ENCODE measurements at regions not wholly inside any gene's neighbourhood (a gene's known extent, or its start where the extent isn't known, plus 50 kb on each side); places are given as distances from the start of the nearest gene placed in this dataset.
"Not testable (repeated sequence)": the region's sequence is repeated elsewhere in the genome, so short reads cannot be mapped to it uniquely, and the experiment has no call there.

GRCh38 chr2:82062463-82062862, 1757.9 kb upstream of the LRRTM1 start:
- no peak for DNase-seq (ENCODE audit: low read depth)

DNA sequence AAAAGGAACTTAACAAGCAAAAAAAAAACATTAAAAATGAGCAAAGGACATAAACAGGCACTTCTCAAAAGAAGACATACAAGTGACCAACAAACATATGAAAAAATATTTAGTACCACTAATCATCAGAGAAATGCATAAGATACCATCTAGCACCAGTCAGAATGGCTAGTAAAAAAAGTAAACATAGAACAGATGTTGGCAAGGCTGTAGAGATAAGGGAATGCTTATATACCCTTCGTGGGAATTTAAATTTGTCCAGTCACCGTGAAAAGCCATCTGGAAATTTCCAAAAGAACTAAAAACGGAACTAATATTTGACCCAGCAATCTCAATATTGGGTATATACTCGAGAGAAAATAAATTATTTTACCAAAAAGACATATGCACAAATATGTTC, 1751.3 kb upstream of the LRRTM1 start:
- no peak for DNase-seq (ENCODE audit: low read depth)

DNA sequence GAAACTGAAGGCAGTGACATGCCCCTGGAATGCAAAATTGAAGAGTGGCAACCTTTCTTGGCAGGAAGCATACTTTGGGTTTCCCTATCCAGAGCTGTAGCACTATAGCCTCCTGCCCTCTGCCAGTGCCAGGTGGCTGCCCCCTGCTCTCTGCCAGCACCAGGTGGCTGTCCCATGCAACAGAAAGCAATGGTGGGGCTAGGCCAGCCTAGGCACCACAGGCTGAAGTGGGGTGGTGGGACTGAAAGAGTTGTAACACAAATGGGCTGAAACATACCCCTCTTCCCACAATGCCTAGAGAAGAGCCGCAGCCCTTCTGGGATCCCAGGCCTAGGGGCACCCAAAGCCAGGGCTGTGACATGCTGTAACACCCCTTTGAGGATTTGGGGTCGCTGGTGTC, 1739.3 kb upstream of the LRRTM1 start:
- DNase-seq (ENCODE audit: low read depth) = no peak

DNA sequence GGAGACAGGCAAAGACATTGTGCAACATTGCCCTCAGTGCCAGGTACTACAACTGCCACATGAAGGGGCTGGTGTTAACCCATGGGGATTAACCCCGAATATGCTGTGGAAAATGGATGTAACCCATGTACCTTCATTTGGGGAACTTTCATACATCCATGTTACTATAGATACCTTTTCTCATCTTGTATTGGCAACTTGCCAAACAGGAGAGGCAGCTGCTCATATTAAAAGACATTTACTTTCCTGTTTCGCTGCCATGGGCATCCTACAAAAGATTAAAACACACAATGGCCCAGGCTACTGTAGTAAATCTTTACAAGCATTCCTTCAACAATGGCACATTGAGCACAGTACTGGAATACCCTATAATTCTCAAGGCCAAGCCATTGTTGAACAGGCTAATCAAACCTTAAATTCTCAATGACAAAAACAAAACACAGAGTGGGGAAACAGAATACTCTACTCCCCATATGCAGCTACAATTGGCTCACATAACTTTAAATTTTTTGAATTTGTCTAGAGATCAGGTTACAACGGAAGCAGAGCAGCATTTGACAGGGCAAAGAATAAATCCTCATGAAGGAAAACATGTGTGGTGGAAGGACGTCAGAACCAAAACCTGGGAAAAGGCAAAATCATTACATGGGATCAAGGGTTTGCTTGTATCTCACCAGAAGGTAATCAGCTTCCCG, 1723.5 kb upstream of the LRRTM1 start:
- no peak for DNase-seq (ENCODE audit: low read depth)

DNA sequence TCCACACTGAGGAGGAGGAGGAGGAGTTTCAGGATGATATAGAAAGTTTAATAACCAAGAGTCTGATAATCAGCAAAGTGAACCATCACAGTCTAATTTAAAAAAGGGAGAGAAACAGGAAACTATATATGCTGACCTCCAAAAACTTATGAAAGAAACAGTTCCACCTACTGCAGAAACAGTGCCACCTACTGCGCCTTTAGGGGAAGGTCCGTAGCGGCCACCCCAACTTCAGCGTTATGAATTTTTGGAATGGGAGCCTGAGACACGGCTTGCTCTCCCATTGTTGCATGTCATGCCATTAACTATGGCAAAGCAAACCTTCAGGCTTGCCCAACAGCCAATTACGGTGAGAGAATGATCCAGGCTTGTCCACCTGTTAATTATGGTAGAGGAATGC, 1719.2 kb upstream of the LRRTM1 start:
- no peak for DNase-seq (ENCODE audit: low read depth)

DNA sequence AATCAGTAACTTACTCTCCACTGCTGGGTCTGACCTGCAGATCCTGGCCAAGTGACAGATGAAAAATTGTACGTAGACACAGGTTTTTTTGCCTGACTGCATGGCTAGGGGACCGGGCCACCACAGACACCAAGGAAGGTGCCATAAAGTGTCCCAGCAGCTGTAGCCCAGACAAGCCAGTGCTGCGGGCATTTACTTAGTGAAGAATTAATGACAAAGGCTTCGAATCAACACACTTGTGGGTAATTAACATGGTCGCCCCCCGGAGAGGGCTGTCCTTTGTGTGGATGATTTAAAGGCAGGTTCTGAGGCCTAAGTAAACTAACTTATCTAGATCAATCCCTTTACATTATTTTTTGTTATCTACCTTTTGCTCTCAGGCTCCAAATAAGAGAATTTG, 1709.1 kb upstream of the LRRTM1 start:
- DNase-seq (ENCODE audit: low read depth) = no peak

- no peak for DNase-seq (ENCODE audit: low read depth)
Measured at GRCh38 chr2:82007071-82007664, 1702.6 kb upstream of the LRRTM1 start.

GRCh38 chr2:82005889-82006288, 1701.3 kb upstream of the LRRTM1 start:
- DNase-seq (ENCODE audit: low read depth) = not testable (repeated sequence)

DNA sequence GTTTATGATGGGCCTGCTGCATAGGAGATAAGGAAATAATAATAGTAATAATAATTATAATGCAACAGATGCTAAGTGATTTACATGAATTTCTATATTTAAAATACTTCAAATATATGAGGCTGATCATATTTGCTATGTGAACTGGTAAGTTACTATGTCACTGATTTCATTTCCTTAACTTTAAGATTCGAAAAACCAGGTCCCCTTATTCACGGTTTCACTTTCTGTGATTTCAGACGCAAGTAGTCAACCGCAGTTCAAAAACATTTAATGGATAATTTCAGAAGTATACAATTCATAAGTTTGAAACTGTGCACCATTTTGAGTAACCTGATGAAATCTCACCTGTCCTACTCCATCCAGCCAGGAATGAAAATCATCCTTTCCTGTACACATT, 1697.1 kb upstream of the LRRTM1 start:
- DNase-seq (ENCODE audit: low read depth) = no peak

DNA sequence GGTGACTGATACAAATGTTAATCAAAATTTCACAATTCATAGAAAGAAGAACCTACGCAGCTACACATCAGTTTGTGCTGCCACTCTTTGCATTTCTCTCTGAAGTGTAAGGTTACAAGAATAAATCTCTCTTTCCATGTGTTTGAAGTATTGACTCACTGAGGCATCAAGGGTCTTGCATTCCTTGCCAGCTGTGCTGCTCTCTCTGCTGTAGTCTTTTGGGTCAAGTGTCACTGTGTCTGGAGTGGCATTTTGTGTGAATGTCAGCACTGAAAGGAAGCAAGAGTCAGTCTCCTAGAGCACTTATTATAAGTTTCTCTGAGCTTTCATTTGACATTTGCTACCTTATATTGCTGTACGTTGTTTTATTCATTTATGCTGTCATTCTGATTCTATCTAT, 1696.1 kb upstream of the LRRTM1 start:
- DNase-seq (ENCODE audit: low read depth) = no peak

DNA sequence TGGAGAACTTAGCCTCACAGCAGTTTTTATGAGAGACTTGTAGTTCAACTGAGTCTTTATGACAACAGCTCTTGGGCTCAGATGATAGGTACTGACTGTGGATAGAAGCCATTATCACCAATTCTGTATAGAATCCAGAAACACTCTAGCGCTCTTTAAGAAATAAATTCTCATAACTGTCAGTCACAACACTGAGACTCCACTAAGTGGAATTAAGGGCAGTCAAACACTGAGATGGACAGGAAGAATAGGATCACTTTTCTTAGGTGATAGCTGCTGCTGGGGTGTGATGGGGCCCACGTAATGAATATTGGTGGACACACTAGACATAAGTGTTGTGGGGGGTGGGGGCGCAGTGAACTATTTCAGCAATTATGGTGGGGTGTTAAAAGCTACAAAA, 1691.8 kb upstream of the LRRTM1 start:
- no peak for DNase-seq (ENCODE audit: low read depth)

- no peak for DNase-seq (ENCODE audit: low read depth)
Measured at GRCh38 chr2:81991282-81991681, 1686.7 kb upstream of the LRRTM1 start.

DNA sequence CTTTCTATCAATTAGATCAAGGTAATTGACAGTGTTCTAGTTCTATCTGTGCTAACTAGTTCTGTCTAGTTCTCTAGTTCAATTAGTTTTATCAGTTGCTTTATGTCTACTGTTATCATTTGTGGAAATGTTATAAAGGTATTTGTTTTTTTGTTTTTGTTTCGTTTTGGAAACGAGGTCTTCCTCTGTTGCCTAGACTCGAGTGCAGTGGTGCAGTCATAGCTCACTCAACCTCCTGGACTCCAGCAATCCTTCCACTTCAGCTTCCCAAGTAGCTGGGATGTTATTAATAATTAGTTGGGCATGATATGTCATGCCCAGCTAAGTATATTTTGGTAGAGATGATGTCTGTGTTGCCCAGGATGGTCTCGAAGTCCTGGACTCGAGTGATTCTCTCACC, 1682.8 kb upstream of the LRRTM1 start:
- no peak for DNase-seq (ENCODE audit: low read depth)

GRCh38 chr2:81984969-81985637, 1680.6 kb upstream of the LRRTM1 start:
- no peak for DNase-seq (ENCODE audit: low read depth)

GRCh38 chr2:81981585-81981984, 1677.0 kb upstream of the LRRTM1 start:
- DNase-seq (ENCODE audit: low read depth) = no peak

DNA sequence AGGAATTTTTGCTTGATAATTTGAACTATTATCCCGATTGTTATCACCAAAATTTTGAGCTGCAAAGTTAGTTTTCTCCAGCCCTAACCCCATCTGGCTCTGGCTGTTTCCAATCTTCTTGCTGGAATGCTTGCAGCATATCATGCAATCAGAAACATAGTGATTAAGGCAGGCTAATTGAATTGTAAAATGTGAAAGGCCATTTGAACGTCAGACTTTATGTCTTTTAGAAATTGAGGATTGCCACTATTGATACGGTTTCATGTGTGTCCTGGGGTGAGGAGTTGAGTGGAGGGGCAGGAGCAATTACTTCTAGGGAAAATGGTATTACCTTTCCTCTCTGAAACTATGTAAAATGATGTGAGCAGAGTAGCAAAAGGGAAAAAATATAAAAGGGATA, 1674.5 kb upstream of the LRRTM1 start:
- DNase-seq (ENCODE audit: low read depth) = no peak

GRCh38 chr2:81976998-81977397, 1672.4 kb upstream of the LRRTM1 start:
- DNase-seq (ENCODE audit: low read depth) = no peak

DNA sequence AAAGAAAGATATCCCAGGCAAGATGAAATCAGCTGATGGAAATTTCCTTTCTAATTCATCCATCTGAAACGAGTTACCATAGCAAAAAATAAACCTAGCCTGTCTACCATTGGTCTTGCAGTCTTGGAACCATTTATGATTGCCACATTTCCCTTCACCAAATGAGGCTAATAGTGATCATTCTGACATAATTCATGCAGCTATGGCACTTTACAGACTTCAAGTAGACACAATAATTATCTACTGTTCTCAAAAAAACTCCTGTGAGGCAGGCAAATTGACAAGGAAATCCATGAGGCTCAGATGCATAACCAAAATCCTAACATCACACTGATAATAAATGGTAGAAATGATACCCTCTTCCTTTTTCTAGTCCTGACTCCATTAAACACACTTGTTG, 1669.7 kb upstream of the LRRTM1 start:
- no peak for DNase-seq (ENCODE audit: low read depth)

DNA sequence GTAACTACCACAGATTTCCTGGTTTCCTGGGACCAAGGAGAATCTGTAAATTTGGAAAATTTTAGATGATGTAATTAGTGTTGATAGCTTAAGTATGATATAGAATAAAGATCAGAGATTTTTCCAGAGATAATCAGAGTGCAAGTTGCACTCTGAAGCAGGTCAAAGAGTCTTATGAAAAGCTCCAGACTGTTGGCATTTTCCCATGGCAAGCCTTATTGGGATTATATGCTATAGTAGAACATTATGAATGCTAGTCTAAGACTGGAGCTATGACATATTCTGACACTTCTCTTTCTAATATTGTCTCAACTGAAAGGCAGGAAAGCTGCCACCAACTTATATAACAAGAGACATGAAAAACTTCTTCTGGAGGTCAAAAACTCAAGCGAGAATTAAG, 1638.3 kb upstream of the LRRTM1 start:
- no peak for DNase-seq (ENCODE audit: low read depth)

DNA sequence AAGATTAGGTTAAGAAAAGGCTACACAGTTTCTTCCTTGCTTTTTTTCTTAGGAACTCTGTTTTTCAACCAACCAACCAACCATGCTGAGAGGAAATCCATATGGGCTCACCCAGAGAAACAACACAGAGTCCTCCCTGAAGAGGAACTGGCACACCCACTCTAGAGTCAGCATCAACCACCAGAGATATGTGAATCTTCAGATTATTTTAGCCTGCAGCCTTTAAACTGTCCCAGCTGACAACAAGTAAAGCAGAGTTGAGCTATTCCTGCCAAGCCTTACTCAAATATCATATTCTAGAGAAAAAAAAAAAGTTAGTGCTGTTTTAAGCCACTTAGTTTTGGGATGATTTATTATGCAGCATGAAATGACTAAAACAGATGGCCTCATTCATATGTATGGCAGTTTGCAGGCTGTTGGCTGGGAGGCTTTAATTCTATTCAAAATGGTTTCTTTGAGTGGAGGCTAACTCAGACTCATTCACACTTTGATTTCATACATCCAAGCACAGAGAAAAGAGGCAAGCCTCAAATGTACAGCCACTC, 1637.7 kb upstream of the LRRTM1 start:
- DNase-seq (ENCODE audit: low read depth) = no peak

GRCh38 chr2:81940266-81940955, 1635.9 kb upstream of the LRRTM1 start:
- no peak for DNase-seq (ENCODE audit: low read depth)

DNA sequence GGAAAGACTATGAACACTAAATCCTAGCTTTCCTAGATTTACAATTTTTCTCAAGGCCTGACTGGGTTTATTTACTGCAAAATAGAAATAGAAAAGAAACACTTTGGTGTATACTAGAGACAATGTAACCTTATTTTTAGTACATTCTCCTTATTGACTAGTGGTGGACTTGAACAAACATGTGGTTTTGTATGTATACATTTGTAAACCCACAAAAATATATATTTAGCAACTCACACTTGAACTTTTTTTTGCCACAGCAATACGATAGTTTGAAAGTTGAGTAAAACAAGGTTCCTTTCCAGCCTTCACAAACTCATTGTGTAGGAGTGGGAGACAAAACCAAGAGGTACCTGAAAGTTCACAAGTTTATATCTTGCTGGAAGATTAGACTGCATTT, 1633.4 kb upstream of the LRRTM1 start:
- no peak for DNase-seq (ENCODE audit: low read depth)

GRCh38 chr2:81903534-81903933, 1599.0 kb upstream of the LRRTM1 start:
- DNase-seq (ENCODE audit: low read depth) = no peak

Data from activated T-cell treated with anti-CD3 and anti-CD28 coated beads for 1 hour (primary cell).